Large intestine (tissue), 3 donors: ENCODE measurements at regions not wholly inside any gene's neighbourhood (a gene's known extent, or its start where the extent isn't known, plus 50 kb on each side); places are given as distances from the start of the nearest gene placed in this dataset.

Experiments
- DNase-seq, 2 donors: peaks; one replicate each; pipeline versions ENCODE4 v3.0.0 to v3.0.0-alpha.2; 2013
- H3K27ac ChIP-seq: one replicate; pipeline ENCODE4 v1.5.1; 2013; ENCODE audit warnings: low read length
- H3K27me3 ChIP-seq: 2 replicates; pipeline ENCODE4 v1.6.1; 2013; ENCODE audit warnings: low read length; ENCODE audit not compliant: control insufficient read depth, insufficient read depth
- H3K36me3 ChIP-seq: 2 replicates; pipeline ENCODE4 v1.6.1; 2013; ENCODE audit warnings: low read length; ENCODE audit not compliant: control insufficient read depth, insufficient read depth
- H3K4me1 ChIP-seq: one replicate; pipeline ENCODE4 v1.6.1; 2013; ENCODE audit warnings: low read length; ENCODE audit not compliant: control insufficient read depth, insufficient read depth
- H3K4me3 ChIP-seq: one replicate; pipeline ENCODE4 v1.5.1; 2013; ENCODE audit warnings: low read length
- H3K9me3 ChIP-seq: one replicate; pipeline ENCODE4 v1.6.1; 2013; ENCODE audit warnings: mild to moderate bottlenecking, low read depth, low read length, moderate library complexity; ENCODE audit not compliant: control insufficient read depth
- WGBS: methylation state at CpG from one replicate; pipeline ENCODE4 v1.1.5; 2013; ENCODE audit warnings: low lambda C conversion rate; ENCODE audit not compliant: insufficient coverage; 5-methylcytosine and 5-hydroxymethylcytosine counted together

- Histone ChIP-seq H3K27ac (no peak overlapping the region), H3K36me3 (no peaks in the 10 kb centered on the region), H3K27me3 (peaks cover 3% of the 10 kb centered on the region), H3K9me3 (no peaks in the 10 kb centered on the region), H3K4me1 (peaks cover 21% of the 10 kb centered on the region), H3K4me3 (no peak overlapping the region)
- DNase-seq, result no peak
- no CpG with 5 or more reads among the region's 11 CpGs for whole genome bisulfite sequencing
Observed at GRCh38 chr2:15797231-15797938, 143.0 kb upstream of the MYCN start.

- Histone ChIP-seq H3K4me1 (peaks cover 21% of the 10 kb centered on the region), H3K27ac (no peak overlapping the region), H3K27me3 (peaks cover 3% of the 10 kb centered on the region), H3K9me3 (no peaks in the 10 kb centered on the region), H3K36me3 (no peaks in the 10 kb centered on the region), H3K4me3 (no peak overlapping the region)
- no peak for DNase-seq
- WGBS, result no CpG with 5 or more reads among the region's 5 CpGs
Observed at GRCh38 chr2:15797939-15798281, 142.4 kb upstream of the MYCN start.

GRCh38 chr2:15798701-15799431 is 141.5 kb upstream of the MYCN start:
- H3K9me3 ChIP-seq, result no peaks in the 10 kb centered on the region
- no peak overlapping the region for H3K27ac ChIP-seq
- WGBS, result 67% methylated on average over 1 of the region's 5 CpGs
- peaks cover under 1% of the 10 kb centered on the region for H3K27me3 ChIP-seq
- H3K4me3 ChIP-seq, result no peak overlapping the region
- H3K36me3 ChIP-seq, result no peaks in the 10 kb centered on the region
- peaks cover 21% of the 10 kb centered on the region for H3K4me1 ChIP-seq
- DNase-seq, result peak in 1 of 2 donors; percentile 46

- no CpG with 5 or more reads among the region's 3 CpGs for WGBS
- Histone ChIP-seq H3K9me3 (no peaks in the 10 kb centered on the region), H3K4me3 (no peak overlapping the region), H3K27ac (no peak overlapping the region), H3K36me3 (no peaks in the 10 kb centered on the region), H3K27me3 (no peaks in the 10 kb centered on the region), H3K4me1 (peaks cover 21% of the 10 kb centered on the region)
- DNase-seq, result peak; percentile 24 to 53
Observed at GRCh38 chr2:15799432-15799827, 140.9 kb upstream of the MYCN start.

- Histone ChIP-seq H3K36me3 (no peaks in the 10 kb centered on the region), H3K4me1 (peaks cover 21% of the 10 kb centered on the region), H3K27ac (no peak overlapping the region), H3K4me3 (no peak overlapping the region), H3K27me3 (no peaks in the 10 kb centered on the region), H3K9me3 (no peaks in the 10 kb centered on the region)
- WGBS, result 18% methylated on average over 2 of the region's 17 CpGs
- peak; percentile 37 to 63 for DNase-seq
Observed at GRCh38 chr2:15800495-15801329, 139.6 kb upstream of the MYCN start.

GRCh38 chr2:15801439-15801838 is 138.9 kb upstream of the MYCN start:
- peaks cover 21% of the 10 kb centered on the region for H3K4me1 ChIP-seq
- WGBS, result no CpG with 5 or more reads among the region's 14 CpGs

GRCh38 chr2:15801904-15802303 is 138.4 kb upstream of the MYCN start:
- WGBS, result 100% methylated on average over 1 of the region's 6 CpGs
- Histone ChIP-seq H3K4me1 (peaks cover 21% of the 10 kb centered on the region), H3K36me3 (no peaks in the 10 kb centered on the region), H3K27ac (no peak overlapping the region), H3K4me3 (no peak overlapping the region), H3K27me3 (no peaks in the 10 kb centered on the region), H3K9me3 (no peaks in the 10 kb centered on the region)
- no peak for DNase-seq

More at GRCh38 chr2:15801439-15801838, 138.9 kb upstream of the MYCN start:
- no peak overlapping the region for H3K27ac ChIP-seq
- DNase-seq, result no peak
- no peak overlapping the region for H3K4me3 ChIP-seq
- H3K9me3 ChIP-seq, result no peaks in the 10 kb centered on the region
- no peaks in the 10 kb centered on the region for H3K27me3 ChIP-seq
- no peaks in the 10 kb centered on the region for H3K36me3 ChIP-seq

GRCh38 chr2:15802657-15803542 is 137.4 kb upstream of the MYCN start:
- H3K4me1 ChIP-seq, result peaks cover 21% of the 10 kb centered on the region
- H3K36me3 ChIP-seq, result no peaks in the 10 kb centered on the region
- H3K9me3 ChIP-seq, result no peaks in the 10 kb centered on the region
- no peak overlapping the region for H3K27ac ChIP-seq
- 20% methylated on average over 1 of the region's 10 CpGs for WGBS
- H3K4me3 ChIP-seq, result no peak overlapping the region
- no peaks in the 10 kb centered on the region for H3K27me3 ChIP-seq
- no peak for DNase-seq

GRCh38 chr2:15803543-15804245 is 136.7 kb upstream of the MYCN start:
- DNase-seq, result no peak
- no peak overlapping the region for H3K4me3 ChIP-seq
- 80% methylated on average over 1 of the region's 12 CpGs for WGBS
- H3K27me3 ChIP-seq, result no peaks in the 10 kb centered on the region
- peaks cover 21% of the 10 kb centered on the region for H3K4me1 ChIP-seq
- H3K27ac ChIP-seq, result no peak overlapping the region
- H3K36me3 ChIP-seq, result no peaks in the 10 kb centered on the region
- peaks cover 3% of the 10 kb centered on the region for H3K9me3 ChIP-seq
